Nephron progenitor cell (in vitro differentiated cells): ENCODE measurements at regions not wholly inside any gene's neighbourhood (a gene's known extent, or its start where the extent isn't known, plus 50 kb on each side); places are given as distances from the start of the nearest gene placed in this dataset.
A peak's percentile ranks its signal among the peaks of the same experiment; 100 is the strongest.

Experiments
- DNase-seq: peaks from one replicate; pipeline ENCODE4 v3.0.0; 2021
- H3K27ac Mint-ChIP-seq: 2 replicates; pipeline ENCODE4 v1.8.0; 2021; ENCODE audit warnings: mild to moderate bottlenecking, moderate library complexity, mixed read lengths
- H3K27me3 Mint-ChIP-seq: 2 replicates; pipeline ENCODE4 v1.8.0; 2021; ENCODE audit warnings: mild to moderate bottlenecking, low read depth, mixed read lengths; ENCODE audit not compliant: poor library complexity
- H3K36me3 Mint-ChIP-seq: 2 replicates; pipeline ENCODE4 v1.8.0; 2021; ENCODE audit warnings: low read depth, mixed read lengths
- H3K4me1 Mint-ChIP-seq: 2 replicates; pipeline ENCODE4 v1.8.0; 2021; ENCODE audit warnings: mixed read lengths
- H3K4me3 Mint-ChIP-seq: 2 replicates; pipeline ENCODE4 v1.8.0; 2021; ENCODE audit warnings: mild to moderate bottlenecking, moderate library complexity, mixed read lengths
- H3K9me3 Mint-ChIP-seq: 2 replicates; pipeline ENCODE4 v1.8.0; 2021; ENCODE audit warnings: mild to moderate bottlenecking, moderate library complexity, mixed read lengths
- TF ChIP-seq, protein P1 (sequence below): fragments of 200-600 bp; sonication (generic); IDR thresholded peaks from 2 replicates; pipeline ENCODE4 v1.5.0; 2021; ENCODE audit warnings: antibody characterized with exemption

DNA sequence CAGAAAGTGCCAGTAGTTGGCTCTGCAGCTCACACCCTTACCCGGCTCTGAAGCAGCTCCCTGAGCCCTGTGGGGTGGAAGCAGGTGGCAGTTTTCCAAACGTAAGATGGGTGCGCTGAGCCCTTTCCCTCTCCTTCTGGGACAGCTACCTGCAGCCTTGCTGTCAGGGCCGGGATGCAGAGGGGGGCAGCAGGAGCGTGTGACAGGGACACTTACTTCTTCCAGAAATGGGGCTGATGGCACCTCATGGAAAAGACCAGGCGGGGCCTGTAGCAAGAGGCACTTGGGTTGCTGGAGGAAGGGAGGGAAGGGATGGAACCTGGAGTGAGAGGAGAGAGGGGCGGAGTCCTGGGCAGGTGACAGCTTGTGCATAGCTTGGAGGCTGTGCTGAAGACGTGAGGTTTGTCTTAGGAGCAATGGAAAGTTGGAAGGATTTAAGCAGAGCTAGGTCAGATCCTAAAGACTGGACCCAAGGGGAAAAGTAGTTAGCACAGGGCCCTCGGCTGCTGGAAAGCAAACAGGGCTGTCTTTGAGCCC lies 216.8 kb upstream of the RPL38 start:
- Mint-ChIP-seq H3K27me3 (peaks cover 14% of the 10 kb centered on the region), H3K4me3 (no peak overlapping the region), H3K36me3 (no peaks in the 10 kb centered on the region), H3K9me3 (no peaks in the 10 kb centered on the region), H3K27ac (peak overlapping the region; percentile 25), H3K4me1 (peaks cover 39% of the 10 kb centered on the region)
- no peak for DNase-seq
- TF ChIP-seq, protein P1, sequence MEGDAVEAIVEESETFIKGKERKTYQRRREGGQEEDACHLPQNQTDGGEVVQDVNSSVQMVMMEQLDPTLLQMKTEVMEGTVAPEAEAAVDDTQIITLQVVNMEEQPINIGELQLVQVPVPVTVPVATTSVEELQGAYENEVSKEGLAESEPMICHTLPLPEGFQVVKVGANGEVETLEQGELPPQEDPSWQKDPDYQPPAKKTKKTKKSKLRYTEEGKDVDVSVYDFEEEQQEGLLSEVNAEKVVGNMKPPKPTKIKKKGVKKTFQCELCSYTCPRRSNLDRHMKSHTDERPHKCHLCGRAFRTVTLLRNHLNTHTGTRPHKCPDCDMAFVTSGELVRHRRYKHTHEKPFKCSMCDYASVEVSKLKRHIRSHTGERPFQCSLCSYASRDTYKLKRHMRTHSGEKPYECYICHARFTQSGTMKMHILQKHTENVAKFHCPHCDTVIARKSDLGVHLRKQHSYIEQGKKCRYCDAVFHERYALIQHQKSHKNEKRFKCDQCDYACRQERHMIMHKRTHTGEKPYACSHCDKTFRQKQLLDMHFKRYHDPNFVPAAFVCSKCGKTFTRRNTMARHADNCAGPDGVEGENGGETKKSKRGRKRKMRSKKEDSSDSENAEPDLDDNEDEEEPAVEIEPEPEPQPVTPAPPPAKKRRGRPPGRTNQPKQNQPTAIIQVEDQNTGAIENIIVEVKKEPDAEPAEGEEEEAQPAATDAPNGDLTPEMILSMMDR = no peak

DNA sequence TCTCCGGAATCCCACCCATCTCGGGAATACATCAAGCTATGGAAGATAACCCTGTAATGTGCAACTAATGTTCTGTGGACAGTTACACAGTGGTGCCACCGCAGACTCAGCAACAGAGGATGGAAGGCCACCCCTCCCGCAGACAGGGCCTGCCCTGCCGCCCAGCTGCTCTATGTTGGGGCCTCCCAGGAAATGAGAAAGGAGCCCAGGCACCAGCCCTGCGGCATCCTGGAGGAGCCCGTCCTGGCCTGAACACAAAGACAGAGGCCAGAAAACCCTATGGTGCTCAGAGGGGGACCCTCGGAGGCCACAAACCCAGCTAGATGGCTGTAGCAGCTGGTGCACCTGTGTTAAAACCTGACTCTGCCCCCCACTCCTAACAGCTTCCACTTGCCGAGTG lies 216.1 kb upstream of the RPL38 start:
- H3K27ac Mint-ChIP-seq = no peak overlapping the region
- TF ChIP-seq, protein P1 = no peak
- H3K4me1 Mint-ChIP-seq = peaks cover 32% of the 10 kb centered on the region
- H3K4me3 Mint-ChIP-seq = no peak overlapping the region
- H3K36me3 Mint-ChIP-seq = no peaks in the 10 kb centered on the region
- peaks cover 15% of the 10 kb centered on the region for H3K27me3 Mint-ChIP-seq
- no peak for DNase-seq
- H3K9me3 Mint-ChIP-seq = no peaks in the 10 kb centered on the region

DNA sequence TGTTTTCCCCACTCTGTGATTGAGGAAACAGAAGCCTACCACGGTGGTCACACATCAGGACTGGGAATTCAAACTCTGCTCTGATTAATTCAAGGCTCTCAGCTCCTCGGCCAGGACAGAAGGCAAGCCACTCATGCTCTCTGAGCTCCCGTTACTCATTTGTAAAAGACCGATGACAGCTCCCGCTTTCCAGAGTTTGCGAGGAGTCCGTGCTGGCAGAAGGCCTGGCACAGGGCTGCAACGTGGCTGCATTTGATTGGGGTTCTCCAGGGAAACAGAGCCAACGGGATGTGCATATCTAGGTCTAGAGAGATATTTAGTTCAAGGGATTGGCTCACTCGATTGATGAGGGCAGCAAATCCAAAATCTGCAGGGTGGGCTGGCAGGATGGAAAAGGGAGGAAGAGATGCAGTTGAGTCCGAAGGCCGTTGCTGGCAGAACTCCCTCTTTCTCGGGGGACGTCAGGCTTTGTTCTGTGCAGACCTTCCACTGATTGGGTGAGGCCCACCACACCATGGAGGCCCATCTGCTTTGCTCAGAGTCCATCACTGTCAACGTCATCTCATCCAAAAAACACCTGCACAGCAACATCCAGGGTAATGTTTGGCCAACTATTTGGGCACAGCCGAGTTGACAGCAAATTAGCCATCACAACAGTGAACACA lies 215.5 kb upstream of the RPL38 start:
- DNase-seq = no peak
- Mint-ChIP-seq H3K36me3 (no peaks in the 10 kb centered on the region), H3K4me3 (no peak overlapping the region), H3K4me1 (peaks cover 26% of the 10 kb centered on the region), H3K27me3 (peaks cover 16% of the 10 kb centered on the region), H3K9me3 (no peaks in the 10 kb centered on the region), H3K27ac (no peak overlapping the region)
- TF ChIP-seq, protein P1 = no peak

- TF ChIP-seq, protein P1 = no peak
- peaks cover 17% of the 10 kb centered on the region for H3K27me3 Mint-ChIP-seq
These were observed 213.8 kb upstream of the RPL38 start for GRCh38 chr17:73989671-73990070.

GRCh38 chr17:73990290-73990689 lies 213.2 kb upstream of the RPL38 start:
- Mint-ChIP-seq H3K27ac (no peak overlapping the region), H3K36me3 (no peaks in the 10 kb centered on the region), H3K9me3 (no peaks in the 10 kb centered on the region), H3K27me3 (peaks cover 17% of the 10 kb centered on the region), H3K4me3 (no peak overlapping the region), H3K4me1 (peaks cover 6% of the 10 kb centered on the region)
- TF ChIP-seq, protein P1 = no peak
- no peak for DNase-seq

More at GRCh38 chr17:73989671-73990070, 213.8 kb upstream of the RPL38 start:
- H3K36me3 Mint-ChIP-seq = no peaks in the 10 kb centered on the region
- no peak overlapping the region for H3K4me3 Mint-ChIP-seq
- peaks cover 12% of the 10 kb centered on the region for H3K4me1 Mint-ChIP-seq
- H3K27ac Mint-ChIP-seq = no peak overlapping the region
- H3K9me3 Mint-ChIP-seq = no peaks in the 10 kb centered on the region
- DNase-seq = no peak

GRCh38 chr17:73991260-73991659 lies 212.2 kb upstream of the RPL38 start:
- peaks cover 17% of the 10 kb centered on the region for H3K27me3 Mint-ChIP-seq
- DNase-seq = no peak
- H3K4me3 Mint-ChIP-seq = no peak overlapping the region
- peaks cover 5% of the 10 kb centered on the region for H3K4me1 Mint-ChIP-seq
- no peaks in the 10 kb centered on the region for H3K9me3 Mint-ChIP-seq
- H3K36me3 Mint-ChIP-seq = no peaks in the 10 kb centered on the region
- TF ChIP-seq, protein P1 = no peak
- no peak overlapping the region for H3K27ac Mint-ChIP-seq
